Suppressor macrophage (primary cell): ENCODE measurements at regions not wholly inside any gene's neighbourhood (a gene's known extent, or its start where the extent isn't known, plus 50 kb on each side); places are given as distances from the start of the nearest gene placed in this dataset.
"Not testable (repeated sequence)": the region's sequence is repeated elsewhere in the genome, so short reads cannot be mapped to it uniquely, and the experiment has no call there.

Experiments used
- DNase-seq, 4 experiments: peaks; one replicate each; pipeline ENCODE4 v3.0.0-alpha.2; 2020 to 2022

DNA sequence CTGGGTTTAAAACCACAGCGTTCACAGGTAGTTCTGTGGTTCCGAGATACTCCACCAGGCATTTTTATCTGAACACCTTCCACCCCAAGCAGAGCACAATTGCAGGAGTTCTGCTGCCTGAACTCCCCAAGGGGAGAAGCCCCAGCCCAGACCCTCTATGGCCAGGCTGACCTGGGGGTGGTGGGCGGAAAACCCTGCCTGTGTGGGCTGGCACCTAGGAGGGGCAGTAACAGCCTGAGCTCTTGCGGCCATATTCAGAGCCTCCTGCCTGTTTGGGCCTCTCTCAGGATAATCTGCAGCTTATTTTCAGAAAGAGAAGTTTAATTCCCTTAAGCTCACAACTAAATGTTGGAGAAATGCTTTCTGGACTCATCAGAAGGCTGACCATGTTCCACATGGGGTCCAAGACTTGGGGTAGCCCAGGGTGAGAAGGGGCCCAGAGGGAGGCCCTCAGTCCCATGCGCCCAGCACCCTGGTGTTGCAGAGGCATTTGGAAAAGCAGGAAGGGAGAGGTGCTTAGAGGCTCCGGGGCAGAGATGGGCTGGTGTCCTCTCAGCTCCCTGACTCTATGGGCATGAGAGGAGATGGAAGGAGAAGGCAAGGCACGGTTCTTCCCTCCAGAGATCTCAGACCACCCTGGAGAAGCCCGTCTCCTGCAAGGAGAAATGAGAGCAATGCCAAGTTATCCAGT is 195.6 kb upstream of the TPM1 start:
- DNase-seq: no peak

DNA sequence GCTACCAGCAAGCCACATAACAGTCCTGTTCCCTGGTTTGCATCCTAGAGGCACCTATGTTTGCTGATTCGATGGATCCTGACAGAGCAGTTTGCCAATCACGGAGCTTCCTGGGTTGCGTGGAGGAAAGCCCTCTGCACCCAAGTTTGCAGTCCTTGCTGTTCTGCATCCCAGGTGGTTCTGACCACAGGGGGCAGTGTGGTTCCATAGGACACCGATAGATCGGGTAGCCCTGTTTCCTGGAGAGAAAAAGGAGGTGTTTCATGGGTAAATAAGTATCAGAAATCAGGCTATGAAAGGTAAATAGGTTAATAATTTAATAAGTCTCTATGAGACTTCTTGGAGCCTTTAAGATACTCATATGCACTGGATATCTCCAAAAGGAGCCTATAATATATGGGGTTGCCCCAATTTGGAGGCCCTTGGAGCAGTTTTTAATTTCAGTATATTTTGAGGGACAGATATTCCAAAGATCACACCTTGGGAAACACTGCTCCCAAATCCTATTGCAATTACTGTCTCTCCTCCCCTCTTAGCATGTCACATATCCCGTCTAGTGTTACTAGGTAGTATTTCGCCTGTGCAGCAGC is 194.6 kb upstream of the TPM1 start:
- peak; percentile 51 to 74 (median 64) for DNase-seq

DNA sequence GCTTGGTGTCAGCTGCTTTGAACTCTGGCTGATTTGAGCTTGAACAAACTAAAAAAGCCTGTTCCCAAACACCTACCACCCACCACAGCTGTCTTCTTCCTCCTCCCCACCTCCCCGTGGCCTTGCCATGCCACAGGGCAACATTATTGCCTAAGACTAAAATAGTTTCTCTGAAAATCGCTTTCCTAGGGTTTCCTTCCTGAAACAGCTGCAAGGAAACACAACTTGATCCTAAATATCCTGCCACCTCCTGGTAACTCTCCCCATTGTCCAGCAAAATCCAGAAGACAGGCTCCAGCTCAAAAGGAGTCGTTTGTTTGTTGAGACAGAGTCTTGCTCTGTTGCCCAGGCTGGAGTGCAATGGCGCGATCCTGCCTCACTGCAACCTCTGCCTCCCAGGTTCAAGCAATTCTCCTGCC is 193.9 kb upstream of the TPM1 start:
- peak; percentile 28 to 60 (median 40) for DNase-seq

DNA sequence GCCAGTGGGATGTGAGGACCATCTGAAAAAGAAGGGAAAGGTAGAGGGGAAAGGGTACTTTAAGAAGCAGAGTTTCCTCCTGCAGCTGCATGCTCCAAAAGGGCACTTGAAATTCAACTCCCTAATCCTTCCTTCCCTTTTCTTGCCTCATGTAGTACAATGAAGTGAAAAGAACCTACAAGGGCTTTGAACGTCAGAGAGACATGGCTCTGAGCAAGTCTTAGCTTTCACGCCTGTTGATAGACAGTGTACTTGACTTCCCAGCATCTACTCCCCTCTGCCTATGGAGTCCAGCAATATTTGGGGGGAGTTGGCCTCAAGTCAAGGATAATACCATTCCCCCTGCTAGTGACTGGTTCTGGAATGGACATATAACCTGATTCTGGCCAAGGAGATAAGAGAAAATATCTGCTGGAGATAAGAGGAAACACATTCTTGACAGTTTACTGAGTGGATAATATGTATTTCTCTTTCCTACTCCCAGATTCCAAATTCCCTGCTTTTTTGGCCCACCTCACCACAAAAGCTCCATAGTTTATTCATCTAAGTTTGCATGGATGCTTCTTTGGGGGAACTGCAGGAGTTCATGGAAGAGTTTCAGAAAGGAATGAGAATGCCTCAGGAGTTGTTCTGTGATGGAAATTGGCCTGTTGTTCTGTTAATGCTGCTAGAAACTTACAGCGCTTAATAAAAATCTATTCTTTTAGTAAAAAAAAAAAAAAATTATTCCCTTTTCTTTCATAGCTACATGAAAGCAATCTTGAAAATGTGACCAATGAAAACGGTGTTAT is 193.0 kb upstream of the TPM1 start:
- peak in 2 of 4 experiments; percentile 12 to 30 for DNase-seq

DNA sequence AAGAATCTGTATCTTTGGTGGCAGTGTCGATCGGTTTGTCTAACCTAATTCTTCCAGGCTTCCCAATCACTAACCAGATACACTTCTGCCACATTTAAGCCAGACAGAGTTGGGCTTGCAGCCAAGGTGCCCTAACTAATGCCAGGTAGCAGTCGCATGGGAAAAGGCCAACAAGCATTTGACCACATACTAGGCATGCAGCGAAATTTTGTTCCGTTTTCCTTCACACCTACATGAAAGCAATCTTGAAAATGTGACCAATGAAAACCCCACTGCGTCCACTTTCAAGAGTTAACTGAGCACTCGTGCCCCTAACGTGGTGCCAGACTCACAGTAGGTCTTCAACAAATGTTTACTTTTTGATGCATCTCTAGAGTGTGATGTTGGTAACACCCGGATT is 192.2 kb upstream of the TPM1 start:
- DNase-seq: no peak

DNA sequence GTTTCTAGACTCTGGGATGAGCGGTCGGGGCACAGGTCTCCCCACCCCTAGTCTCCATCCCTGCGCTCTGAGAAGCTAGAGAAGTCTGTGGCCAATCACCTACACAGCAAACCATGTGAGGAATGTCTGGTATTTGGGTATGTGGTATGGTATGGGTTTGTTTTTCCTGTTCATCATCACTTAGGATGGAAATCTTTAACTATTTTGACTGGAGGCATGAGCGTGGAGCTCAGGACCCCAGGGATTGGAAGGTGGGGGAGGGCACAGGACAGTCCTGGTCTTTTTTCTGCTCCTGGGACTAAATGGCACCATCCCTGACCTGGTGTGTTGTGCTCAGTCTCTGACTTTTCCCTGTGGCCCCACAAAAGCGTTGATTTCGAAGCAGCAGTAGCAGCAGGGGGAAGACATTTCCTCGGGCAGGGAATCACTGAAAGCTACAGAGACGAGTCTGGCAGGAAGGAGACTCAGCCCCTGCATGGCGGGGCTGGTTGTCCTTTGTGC is 191.7 kb upstream of the TPM1 start:
- no peak for DNase-seq

DNA sequence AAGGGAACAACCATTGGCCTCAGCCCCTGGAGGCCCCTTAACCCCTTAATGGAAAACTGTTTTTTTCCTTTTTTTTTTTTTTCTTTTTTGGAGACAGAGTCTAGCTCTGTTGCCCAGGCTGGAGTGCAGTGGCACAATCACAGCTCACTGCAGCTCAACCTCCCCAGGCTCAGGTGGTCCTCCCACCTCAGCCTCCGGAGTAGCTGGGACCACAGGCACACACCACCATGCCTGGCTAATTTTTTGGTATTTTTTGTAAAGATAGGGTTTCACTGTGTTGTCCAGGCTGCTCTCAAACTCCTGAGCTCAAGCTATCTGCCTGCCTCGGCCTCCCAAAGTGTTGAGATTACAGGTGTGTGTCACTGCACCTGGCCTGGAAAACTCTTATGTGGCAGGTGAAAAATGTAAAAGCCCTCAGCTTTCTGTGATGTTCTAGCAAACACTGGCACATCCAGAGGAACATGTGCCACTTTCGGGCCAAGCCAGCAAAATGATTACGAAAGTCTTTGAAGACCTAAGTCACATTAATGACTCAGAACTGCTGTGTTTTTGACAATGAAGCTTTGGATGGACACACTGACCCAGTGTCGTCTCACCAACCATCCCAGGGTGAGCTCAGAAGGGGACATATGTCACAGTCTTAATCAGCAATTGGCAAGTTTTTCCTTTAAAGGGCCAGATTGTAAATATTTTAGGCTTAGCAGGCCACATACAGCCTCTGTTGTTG is 189.3 kb upstream of the TPM1 start:
- DNase-seq: peak; percentile 24 to 66 (median 58)

DNA sequence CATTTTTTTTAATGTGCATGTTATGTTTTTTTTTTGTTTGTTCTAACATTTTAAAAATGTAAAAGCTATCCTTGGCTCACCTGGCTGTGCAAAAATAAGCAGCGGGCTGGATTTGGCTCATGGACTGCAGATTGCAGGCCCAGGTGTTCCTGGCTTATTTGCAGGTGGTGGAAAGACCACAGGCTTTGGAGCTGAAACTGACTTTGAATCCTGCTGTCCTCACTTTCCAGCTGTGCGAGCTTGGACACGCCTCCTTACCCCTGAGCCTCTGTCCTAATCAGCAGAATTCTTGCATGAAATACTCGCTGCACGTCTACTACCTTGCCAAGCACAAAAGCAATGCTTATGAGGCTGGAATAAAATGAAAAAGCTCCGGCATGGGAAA is 188.7 kb upstream of the TPM1 start:
- no peak for DNase-seq

DNA sequence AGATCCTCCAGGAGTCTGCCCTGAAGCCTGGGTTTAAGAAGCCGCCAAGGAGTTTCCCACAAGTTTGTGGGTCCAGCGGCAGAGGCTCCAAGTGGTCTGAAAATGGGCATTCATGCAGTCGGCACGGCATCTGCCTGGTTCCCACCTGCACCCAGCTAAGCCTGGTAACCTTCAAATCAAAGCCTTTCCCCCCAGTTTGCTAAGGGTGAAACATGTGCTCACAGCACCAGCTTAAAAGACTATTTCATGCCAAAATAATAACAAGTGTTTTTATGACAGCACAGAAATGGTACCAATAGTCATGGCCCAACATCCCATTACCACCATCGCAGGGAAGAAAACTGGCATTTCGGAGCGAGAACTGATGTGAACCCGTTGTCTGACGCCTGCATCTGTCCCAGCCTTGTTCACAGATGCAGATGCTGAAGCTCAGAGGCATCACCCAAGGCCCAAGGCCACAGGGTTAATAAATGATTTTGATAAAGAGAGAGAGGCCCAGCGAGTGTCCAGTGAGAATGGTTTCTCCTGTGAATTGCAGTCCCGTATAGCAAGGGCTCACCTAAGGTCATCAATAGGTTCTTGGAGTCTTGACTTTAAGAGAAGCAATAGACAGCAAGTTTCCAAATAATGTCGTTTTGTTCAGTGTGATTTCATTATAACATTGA is 188.0 kb upstream of the TPM1 start:
- DNase-seq: no peak

DNA sequence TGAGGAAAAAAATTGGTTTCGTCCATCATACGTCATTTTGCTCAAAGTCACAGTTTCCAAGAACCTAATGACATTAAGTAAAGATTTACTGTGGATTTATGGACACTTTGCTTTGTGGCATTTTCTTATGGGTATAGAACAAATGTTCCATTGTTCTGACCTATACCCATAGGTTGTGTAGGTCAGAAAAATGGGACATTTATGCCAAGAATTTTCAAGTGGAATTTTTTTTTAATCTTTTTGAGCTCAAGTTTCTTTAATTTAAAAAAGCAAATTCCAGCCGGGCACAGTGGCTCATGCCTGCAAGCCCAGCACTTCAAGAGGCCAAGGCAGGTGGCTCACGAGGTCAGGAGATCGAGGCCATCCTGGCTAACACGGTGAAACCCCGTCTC is 187.5 kb upstream of the TPM1 start:
- DNase-seq: no peak

DNA sequence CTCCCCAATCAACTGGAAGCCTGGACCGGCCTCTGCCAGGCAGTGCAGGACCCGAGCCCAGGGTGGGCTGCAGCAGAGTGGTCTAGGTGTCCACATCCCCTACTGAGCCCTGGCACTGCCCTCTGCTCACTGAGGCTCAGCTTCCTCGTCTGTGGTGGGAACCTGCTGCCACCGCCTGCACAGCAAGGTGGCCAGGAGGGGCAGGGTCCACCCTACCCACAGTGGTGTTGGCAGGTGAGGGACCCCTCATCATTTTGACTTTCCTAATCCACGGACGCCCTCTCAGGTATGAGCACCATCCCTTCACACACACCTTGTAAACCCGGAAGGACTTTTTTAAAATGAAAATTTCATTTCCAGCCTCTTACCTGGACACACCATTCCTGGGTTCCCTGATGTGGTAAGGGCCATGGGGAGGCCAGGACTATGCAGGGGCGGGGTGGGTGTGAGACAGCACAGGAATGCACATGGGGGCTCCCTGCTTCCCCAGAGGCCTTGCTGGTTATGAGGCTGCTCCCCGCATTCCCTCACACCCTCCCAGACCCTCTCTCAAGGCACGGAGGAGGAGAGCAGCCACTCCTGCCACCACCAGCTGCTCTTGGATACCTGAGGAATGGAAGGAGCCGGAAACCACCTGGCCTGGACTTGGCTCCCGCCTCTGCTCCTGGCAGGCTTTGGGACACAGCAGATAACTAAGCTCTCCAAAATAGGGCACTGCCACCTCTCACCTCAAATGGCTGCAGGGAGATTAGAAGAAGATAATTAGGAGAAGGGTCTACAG is 185.9 kb upstream of the TPM1 start:
- DNase-seq: no peak

DNA sequence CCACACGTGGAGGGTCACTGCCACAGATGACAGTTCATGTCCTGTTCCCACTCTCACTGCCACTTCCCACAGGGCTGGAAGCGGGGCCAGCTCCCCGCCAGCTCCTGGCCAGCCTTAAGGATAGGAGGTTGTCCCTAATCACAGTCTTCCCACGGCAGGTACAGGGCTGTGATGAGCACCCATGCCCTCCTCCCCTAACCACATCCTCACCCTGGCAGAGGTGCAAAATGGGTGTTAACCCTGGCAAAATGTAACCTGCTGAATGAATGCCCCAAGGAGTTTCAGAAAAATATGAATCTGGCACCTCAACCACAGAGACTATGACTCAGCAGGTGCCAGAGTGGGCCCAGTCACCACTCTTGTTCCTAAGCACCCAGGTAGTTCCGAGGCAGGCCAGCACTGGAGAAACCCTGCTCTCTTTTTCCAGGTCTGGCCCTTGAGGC is 185.1 kb upstream of the TPM1 start:
- no peak for DNase-seq

DNA sequence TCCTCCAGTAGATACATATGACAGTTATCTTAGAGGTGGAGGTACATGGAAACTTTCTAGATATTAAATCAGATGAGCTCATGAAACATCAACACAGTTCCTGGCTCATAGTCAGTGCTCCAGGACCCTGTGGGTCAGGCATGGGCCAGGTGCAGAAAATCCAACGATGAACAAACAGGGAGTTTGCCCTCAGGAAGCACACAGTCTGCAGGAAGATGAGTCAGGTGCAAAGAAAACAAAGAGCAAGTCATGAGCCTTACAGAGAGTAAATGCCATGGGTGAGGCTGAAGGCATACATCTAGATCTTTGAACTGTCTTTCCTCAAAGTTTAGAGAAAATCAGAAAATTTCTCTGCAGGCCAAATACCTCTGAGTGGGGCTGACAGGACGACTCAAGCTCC is 184.2 kb upstream of the TPM1 start:
- no peak for DNase-seq

DNA sequence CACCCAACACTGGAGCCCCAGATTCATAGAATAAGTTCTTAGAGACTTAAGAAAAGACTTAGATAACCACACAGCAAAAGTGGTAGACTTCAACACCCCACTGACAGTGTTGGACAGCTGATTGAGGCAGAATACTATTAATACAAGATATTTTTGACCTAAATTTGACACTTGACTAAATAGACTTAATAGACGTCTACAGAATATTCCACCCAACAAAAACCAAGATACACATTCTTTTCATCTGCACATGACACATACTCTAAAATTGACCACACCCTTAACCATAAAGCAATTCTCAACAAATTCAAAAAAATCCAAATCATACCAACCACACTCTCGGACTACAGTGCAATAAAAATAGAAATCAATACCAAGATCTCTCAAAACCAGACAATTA is 179.8 kb upstream of the TPM1 start:
- DNase-seq: no peak

DNA sequence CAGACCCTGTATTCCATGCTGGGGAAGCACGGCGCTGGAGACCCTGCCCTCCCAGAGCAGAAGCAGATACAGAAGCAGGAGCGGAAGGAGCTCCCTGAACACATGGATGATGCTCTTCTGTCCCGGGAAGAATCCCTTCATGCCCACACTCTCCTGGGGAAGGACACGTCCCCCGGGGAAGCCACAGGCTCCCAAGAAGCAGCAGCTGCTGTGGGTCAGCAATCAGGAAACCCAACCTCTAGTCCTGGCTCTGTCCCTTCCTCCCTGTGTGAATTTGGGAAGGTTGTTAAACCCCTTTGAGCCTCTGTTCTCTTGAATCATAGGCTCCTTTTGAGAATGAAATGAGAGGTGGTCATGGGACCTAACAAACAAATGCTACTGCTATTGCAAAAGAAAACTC is 176.2 kb upstream of the TPM1 start:
- no peak for DNase-seq

DNA sequence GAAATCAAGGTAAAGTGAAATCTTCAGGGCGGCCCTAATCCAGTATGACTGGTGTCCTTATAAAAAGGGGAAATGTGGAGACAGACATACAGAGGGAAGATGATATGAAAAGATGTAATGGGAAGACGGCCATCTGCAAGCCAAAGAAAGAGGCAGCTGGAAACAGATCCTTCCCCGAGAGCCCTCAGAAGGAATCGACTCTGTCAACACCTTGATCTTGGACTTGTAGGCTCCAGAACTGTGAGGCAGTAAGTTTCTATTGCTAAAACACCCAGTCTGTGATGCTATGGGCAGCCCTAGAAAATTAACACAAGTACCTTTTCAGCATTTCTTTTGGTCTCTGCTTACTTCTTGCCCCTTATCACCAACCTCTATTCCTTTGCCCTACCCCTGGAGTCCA is 174.7 kb upstream of the TPM1 start:
- DNase-seq: no peak

DNA sequence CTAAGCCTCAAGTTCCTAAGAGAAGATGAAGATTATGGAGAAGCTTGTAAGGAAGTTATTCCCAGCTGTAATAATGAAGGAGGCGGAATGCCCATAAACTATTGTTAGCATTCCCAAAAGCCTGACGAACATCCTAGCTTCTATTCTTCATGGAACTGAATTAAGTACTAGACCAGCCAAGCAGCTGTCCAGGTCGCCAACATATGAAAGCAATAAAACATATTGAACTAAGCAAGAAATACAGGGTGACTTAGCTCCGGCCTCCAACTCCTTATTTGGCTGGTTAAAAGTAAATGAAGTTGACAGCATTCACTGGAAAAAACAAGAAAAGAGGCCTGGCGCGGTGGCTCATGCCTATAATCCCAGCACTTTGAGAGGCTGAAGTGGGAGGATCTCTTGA is 174.0 kb upstream of the TPM1 start:
- no peak for DNase-seq

DNA sequence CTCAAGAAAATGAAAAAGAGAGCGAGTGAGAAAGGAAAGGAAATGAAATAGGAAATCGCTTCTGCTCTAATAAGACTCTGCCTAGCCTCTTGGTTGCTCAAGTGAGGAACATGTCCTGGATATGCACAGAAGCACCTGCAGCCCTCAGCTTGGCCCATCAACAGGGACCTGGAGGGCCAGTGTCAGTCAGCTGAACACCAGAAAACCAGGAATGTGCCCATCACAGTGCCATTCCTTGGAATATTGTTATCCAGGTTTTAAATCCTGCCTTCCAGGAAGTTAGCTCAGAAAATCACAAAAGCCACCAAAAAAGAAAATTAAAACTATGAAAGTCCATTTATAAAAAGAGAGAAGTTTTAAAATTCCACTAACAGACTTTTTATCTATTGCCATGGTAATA is 173.4 kb upstream of the TPM1 start:
- DNase-seq: no peak

DNA sequence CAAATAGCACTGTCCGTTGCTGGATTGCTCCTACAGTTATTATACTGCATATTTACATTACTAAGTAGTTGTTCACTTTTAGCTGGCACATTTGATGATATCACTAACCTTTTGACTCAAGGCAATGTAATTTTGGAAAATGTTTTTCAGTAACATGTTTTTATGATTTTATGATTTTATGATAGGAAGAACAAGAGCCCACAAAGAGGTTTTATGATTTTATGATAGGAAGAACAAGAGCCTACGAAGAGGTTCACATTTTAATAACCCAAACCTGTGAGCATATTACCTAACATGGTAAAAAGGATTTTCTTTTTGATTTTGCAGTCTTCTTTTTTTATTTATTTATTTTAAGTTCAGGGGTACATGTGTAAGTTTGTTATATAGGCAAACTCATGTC is 172.3 kb upstream of the TPM1 start:
- DNase-seq: no peak

DNA sequence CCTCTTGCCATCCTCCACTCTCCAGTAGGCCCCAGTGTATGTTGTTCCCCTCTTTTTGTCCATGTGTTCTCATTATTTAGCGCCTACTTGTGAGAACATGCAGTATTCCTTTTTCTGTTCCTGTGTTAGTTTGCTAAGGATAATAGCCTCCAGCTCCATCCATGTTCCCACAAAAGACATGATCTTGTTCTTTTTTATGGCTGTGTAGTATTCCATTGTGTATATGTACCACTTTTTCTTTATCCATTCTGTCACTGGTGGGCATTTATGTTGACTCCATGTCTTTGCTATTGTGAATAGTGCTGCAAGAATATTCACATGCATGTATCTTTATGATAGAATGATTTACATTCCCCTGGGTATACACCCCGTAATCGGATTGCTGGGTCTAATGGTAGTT is 171.8 kb upstream of the TPM1 start:
- DNase-seq: not testable (repeated sequence)

DNA sequence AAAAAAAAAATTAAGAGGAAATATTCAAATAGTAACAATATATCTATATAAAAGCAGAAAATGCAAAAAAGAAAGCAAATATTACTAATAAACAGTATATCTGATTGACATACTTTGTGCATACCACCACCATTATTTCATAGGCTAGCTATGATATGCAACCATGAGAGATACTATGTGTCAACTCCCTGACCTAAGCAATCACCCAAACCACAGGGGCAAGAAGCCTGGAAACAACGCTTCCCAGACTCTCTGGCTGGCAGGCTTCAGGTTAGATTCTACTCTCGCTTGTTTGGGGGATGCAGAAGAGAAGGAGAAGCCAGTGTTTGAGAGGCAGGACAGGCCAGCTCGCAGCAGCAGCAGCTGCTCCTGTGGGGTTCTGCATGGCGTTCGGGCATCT is 169.3 kb upstream of the TPM1 start:
- no peak for DNase-seq

DNA sequence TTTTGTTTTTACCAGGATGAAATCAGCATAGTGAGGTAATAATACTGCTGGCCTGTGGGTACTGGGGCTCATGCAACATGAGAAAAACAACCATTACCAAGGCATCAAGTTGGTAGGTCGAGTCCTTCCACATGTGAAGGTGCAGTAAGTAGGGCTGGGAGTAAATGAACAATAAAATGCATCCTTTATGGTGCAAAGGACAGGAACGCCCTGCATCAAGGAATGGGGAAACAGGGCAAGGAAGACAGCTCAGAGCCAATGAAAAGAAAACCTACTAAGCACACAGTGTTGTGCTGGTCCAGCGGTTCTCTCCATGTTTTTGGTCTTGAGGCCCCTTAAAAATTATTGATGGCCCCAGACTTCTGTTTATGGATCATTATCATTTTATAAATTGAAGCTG is 168.5 kb upstream of the TPM1 start:
- no peak for DNase-seq
